ENCODE measurements at regions not wholly inside any gene's neighbourhood (a gene's known extent, or its start where the extent isn't known, plus 50 kb on each side); places are given as distances from the start of the nearest gene placed in this dataset.
A peak's percentile ranks its signal among the peaks of the same experiment; 100 is the strongest.

DNA sequence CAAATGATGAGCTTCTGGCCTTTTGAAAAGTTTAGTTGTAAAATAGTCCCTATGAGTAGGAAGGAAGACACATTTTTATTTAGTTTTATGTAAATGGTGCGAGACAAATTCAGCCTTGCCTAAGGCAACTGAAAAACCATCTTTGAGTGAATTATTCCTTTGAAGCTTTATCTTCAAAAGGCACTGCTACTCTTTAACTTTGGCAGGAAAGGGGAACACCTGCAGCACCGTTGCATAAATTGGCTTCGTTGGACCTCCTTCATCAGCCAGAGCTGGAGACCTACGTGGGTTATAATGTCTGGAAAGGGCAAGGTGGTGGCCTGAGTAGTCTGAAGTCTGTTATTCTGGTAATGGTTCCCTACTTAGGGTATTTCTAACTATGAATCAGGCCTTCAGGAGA is 373.5 kb downstream of the KCNJ2 start:
- no peak for TF ChIP-seq CTCF (IDR thresholded peaks at IDR 0.05; ENCODE audit: insufficient read depth, low read depth, low read length)
- H3K4me3 ChIP-seq (ENCODE audit: low read depth, low read length): no peak overlapping the region

GRCh38 chr17:70544317-70544716 is 375.0 kb downstream of the KCNJ2 start:
- no peak for DNase-seq (ENCODE audit: low read depth)
- TF ChIP-seq CTCF (IDR thresholded peaks at IDR 0.05; ENCODE audit: insufficient read depth, low read depth, low read length): no peak
- no peak overlapping the region for H3K4me3 ChIP-seq (ENCODE audit: low read depth, low read length)

More for the DNA sequence above, 373.5 kb downstream of the KCNJ2 start:
- no peak for DNase-seq (ENCODE audit: low read depth)

- peak; percentile 42 for TF ChIP-seq CTCF (IDR thresholded peaks at IDR 0.05; ENCODE audit: insufficient read depth, low read depth, low read length)
- peak; percentile 52 for DNase-seq (ENCODE audit: low read depth)
- H3K4me3 ChIP-seq (ENCODE audit: low read depth, low read length): no peak overlapping the region
These were observed 383.1 kb downstream of the KCNJ2 start for GRCh38 chr17:70552230-70552981.

- TF ChIP-seq CTCF (IDR thresholded peaks at IDR 0.05; ENCODE audit: insufficient read depth, low read depth, low read length): no peak
- H3K4me3 ChIP-seq (ENCODE audit: low read depth, low read length): no peak overlapping the region
- no peak for DNase-seq (ENCODE audit: low read depth)
These were observed 383.6 kb downstream of the KCNJ2 start for GRCh38 chr17:70552982-70553334.

DNA sequence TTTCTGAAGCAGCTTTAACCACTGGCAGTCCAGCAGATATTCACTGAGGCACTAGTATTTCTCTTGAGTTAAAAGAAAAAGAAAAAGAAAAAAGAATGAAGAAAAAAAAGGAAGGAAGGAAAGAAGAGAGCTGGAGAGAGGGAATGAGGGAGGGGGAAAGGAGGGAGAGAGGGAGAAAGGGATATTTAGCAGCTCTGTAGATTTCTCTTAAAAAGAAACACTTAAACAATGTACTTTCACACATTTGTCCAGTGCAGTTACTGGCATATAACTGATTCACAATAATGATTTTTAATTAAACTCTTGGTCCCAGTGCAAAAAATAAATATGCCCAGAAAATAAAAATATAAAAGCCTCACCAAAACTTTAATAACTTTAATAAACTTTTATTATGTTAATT is 386.4 kb downstream of the KCNJ2 start:
- no peak for TF ChIP-seq CTCF (IDR thresholded peaks at IDR 0.05; ENCODE audit: insufficient read depth, low read depth, low read length)
- H3K4me3 ChIP-seq (ENCODE audit: low read depth, low read length): no peak overlapping the region
- DNase-seq (ENCODE audit: low read depth): no peak

- DNase-seq (ENCODE audit: low read depth): no peak
- H3K4me3 ChIP-seq (ENCODE audit: low read depth, low read length): no peak overlapping the region
- TF ChIP-seq CTCF (IDR thresholded peaks at IDR 0.05; ENCODE audit: insufficient read depth, low read depth, low read length): no peak
These were observed 389.5 kb downstream of the KCNJ2 start for GRCh38 chr17:70558821-70559220.

- no peak overlapping the region for H3K4me3 ChIP-seq (ENCODE audit: low read depth, low read length)
- TF ChIP-seq CTCF (IDR thresholded peaks at IDR 0.05; ENCODE audit: insufficient read depth, low read depth, low read length): no peak
- DNase-seq (ENCODE audit: low read depth): no peak
These were observed 391.1 kb downstream of the KCNJ2 start for GRCh38 chr17:70560471-70560870.

All from fibroblast of villous mesenchyme (primary cell).